Right lobe of liver (tissue), 4 donors: ENCODE measurements at regions not wholly inside any gene's neighbourhood (a gene's known extent, or its start where the extent isn't known, plus 50 kb on each side); places are given as distances from the start of the nearest gene placed in this dataset.

Experiments
- POLR2A ChIP-seq: fragments of 450-650 bp; IDR thresholded peaks from one replicate; pipeline ENCODE4 v1.6.1; 2017; ENCODE audit warnings: antibody characterized with exemption, mild to moderate bottlenecking
- TF ChIP-seq, protein P1 (sequence below), 4 donors: fragments of 200-600 bp in 3 of 4; fragments of 450-650 bp in 1 of 4; IDR thresholded peaks; one replicate each; pipeline versions ENCODE4 v1.5.1 to v1.8.0; 2016 to 2022; ENCODE audit warnings: antibody characterized with exemption in 4 of 4, mild to moderate bottlenecking in 2 of 4
- donor health status: DM: no; HTN: no; CAD: no.
- donor health status: DM: no; HTN: no; CAD: no.
- donor health status: DM: no; HTN: yes; CAD: no.

DNA sequence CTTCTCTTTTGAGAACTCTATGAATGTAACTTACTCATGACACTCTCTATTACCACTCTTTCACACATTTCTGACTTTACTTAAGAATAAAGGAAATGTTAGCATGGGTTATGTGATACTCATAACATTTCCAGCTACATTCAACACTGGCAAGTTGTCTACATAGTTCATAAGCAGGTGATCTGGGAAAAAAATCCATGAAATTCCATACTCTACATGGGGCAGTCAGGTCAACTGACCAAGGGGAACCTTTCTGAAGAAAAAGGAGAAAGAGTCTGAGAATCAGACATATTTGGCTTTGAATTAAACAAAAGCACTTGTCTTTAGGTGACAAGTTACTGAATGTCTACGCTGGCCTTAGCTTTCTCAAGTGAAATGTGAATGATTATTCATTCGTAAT, 329.1 kb upstream of the ROBO1 start:
- TF ChIP-seq POLR2A, result no peak
- TF ChIP-seq, protein P1, sequence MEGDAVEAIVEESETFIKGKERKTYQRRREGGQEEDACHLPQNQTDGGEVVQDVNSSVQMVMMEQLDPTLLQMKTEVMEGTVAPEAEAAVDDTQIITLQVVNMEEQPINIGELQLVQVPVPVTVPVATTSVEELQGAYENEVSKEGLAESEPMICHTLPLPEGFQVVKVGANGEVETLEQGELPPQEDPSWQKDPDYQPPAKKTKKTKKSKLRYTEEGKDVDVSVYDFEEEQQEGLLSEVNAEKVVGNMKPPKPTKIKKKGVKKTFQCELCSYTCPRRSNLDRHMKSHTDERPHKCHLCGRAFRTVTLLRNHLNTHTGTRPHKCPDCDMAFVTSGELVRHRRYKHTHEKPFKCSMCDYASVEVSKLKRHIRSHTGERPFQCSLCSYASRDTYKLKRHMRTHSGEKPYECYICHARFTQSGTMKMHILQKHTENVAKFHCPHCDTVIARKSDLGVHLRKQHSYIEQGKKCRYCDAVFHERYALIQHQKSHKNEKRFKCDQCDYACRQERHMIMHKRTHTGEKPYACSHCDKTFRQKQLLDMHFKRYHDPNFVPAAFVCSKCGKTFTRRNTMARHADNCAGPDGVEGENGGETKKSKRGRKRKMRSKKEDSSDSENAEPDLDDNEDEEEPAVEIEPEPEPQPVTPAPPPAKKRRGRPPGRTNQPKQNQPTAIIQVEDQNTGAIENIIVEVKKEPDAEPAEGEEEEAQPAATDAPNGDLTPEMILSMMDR (IDR thresholded peaks at IDR 0.05), result no peak
